HG02588 (cell line): ENCODE measurements at regions not wholly inside any gene's neighbourhood (a gene's known extent, or its start where the extent isn't known, plus 50 kb on each side); places are given as distances from the start of the nearest gene placed in this dataset.

Experiments
- ATAC-seq: cut with Tn5 transposase; IDR thresholded peaks from one replicate; pipeline ENCODE4 v1.9.1; 2021; ENCODE audit warnings: mild to moderate bottlenecking, moderate library complexity; ENCODE audit not compliant: unreplicated experiment

DNA sequence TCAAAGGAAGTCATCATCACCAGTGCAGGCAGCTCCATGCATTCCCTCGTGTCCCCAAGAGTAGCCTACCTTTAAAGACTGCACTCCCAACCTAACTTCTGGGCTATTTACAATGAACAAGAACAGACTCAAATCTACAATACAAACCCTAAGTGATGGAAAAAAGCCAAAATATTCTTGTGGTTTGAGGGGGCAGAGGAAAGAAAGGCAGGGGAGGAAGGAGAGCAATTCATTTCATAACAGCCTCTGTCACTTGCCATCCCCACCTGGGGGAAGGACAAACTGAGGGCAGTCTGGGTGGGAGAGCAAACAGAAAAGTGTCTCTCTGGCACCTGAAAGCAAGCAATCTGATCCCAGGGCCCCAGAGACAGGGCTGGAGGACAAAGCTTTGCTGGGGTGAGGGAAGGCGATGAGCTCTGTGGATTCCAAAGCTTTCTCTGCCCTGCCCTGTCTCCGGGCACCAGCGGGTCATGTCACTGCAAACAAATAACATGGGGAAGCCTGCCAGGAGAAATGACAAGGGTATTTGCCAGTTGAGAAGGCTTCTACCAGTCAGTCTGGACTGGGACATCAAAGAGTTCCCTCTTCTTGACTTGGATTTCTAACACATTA lies 528.0 kb upstream of the TNP1 start:
- ATAC-seq, result no peak

DNA sequence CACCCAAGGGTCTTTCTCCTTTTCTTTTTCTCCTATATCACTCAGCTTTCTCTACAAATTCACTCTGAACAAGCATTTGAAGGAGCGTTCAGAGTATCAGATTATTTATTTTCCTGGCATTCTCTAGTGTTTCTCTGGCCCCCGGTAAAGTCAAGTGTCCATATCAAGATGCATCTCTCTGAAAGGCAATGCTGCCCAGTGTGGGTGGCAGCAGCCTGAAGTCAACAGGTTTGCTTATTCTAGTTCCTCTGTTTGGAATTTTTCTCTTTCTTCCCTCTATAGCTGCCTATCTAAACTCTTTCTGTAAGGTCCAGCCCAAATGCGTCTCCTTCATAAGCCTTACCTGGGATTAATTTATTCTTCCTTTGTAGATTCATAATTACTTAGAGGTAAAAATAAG lies 526.2 kb upstream of the TNP1 start:
- ATAC-seq, result no peak

DNA sequence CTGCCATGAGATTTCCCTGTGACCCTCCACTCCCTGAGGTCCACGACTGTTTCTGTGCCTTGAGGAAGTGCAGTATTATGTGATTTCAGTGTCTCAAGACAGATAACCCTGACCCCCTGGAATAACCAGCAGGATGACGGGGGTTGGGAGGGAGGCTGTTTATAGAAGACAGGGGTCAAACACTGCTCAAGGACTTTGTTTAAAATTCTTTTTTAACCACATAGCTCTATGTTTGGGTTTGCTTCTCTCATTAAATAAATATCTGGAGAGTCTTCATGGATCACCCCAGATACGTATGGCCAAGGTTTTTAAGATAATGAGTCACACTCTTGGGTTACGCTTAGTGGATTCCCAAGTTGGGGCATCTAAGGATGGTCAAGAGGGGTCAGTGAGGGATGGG lies 523.8 kb upstream of the TNP1 start:
- no peak for ATAC-seq

DNA sequence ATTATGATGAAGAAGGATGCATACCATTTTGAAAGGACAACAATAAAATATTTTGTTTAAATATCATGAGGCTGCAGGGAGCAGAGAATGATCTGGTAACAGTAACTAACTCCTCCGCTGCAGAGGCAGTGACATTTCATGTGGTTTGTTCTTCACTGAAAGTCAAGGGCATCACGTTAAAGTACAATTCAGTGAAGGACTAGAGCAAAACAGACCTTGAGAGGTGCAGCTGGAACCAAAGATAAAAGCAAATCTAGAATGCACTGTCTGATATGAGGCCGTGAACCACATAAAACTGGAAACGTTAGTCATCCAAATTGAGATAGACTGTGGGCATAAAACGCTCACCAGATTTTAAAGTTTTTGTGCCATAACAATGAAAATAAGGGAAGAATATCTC lies 522.9 kb upstream of the TNP1 start:
- ATAC-seq, result no peak

DNA sequence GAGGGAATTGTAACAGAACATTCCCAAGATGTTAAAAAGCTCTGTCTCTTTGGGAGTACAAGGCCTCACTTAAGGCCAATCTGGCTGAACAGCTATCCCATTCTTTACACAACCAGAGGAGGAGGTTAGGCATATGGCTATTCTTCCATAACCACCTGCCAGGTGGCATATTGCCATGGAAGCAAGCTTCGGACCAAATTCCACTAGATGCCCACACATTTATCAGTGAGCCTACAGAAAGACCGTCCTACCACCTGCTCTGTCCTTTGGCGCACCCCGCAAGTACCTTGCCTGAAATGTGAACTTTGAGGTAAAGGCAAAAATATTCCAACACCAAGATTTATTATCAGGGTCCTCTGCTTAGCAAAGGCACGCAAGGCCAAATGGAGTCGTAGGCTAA lies 519.9 kb upstream of the TNP1 start:
- no peak for ATAC-seq

DNA sequence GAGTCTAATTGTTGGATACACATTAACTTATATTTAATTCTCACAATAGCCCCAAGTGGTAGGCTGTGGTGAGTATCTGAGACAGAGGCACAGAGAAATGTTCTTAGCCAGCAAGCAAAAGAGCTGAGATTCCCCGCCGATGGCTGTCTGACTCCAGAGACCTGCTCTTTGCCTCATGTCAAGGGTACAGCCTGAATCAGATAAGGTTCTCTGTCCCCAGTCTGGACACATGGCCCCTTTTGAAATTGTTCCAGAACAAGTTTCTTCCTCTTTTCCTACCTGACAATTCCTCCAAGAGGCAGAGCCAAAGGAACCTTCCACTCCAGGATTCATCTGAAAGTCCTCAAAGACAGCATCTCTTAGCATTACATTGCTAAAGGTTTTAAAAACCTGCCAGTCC lies 512.9 kb upstream of the TNP1 start:
- ATAC-seq, result no peak

DNA sequence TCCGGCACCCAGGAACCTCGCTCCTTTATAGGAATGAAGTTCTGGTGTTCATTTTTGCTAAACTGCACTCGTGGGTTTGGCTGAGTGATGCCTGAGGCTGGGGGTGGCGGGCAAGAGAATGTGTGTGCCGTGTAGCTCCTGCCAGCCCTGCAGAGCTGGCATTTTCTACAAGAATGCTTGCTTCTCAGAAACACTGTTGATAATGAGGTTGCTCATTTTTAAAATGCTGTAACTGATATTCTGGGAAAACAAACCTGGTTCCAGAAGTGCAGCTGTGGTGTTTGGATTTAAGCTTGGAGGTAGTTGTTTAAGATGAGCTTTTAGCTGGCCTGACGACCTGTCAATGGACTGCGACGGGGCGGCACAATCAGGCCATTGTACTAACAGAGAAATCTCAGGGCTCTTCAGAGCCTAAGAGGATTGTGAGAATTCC lies 511.9 kb upstream of the TNP1 start:
- ATAC-seq, result no peak

DNA sequence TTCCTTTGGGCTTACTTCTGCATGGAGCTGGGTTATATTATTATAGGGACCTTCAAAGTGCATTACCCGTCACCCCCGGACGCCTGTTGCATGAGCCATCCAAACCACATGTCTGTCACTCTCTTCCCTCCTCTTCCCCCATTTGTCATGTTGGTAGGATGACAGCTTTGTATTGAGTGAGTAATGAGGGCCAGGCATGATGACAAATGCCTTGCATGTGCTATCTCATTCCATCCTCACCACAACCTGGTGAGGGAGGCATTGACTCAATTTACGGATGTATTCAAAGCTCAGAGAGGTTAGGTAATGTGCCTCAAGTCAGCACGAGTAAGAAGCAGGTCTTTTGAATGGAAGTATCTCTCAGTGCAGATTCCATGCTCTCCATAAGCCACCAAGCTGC lies 510.5 kb upstream of the TNP1 start:
- no peak for ATAC-seq

DNA sequence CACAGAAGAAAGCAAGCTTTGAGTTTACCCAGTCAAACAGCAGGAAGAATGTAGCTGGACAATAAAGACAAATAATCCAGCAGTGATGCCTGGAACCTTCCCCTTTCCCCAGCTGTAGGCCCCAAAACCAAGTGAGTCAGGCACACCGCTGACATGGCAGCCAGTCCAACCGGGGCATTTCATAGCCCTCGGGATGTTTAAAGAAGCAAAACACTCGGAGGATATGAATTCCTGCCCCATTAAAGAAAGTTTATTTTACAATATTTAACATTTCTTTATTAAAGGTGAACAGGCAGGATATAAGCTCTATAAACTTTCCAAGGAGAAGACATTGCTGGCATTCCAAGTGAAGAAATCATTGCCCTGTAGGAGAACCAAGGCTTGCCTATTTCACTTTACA lies 507.6 kb upstream of the TNP1 start:
- ATAC-seq, result no peak

DNA sequence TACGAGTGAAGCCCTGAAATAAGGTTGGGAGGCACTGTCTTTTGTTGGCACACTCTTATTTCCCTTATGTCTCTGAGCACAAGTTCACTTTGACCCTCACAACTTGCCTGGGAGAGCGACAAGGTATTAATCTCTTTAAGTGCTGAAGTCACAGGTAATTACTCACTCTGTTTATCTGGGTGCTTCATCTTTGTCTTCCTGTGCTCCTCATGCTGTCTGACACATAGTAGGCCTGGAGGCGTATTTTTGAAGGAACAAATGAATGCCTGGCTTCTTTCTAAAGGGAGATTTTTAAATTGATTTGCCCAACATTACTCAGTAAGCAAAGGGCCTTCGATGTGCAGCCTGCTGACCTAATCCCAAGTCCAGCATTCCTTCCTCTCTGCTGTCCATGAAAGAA lies 507.1 kb upstream of the TNP1 start:
- no peak for ATAC-seq

DNA sequence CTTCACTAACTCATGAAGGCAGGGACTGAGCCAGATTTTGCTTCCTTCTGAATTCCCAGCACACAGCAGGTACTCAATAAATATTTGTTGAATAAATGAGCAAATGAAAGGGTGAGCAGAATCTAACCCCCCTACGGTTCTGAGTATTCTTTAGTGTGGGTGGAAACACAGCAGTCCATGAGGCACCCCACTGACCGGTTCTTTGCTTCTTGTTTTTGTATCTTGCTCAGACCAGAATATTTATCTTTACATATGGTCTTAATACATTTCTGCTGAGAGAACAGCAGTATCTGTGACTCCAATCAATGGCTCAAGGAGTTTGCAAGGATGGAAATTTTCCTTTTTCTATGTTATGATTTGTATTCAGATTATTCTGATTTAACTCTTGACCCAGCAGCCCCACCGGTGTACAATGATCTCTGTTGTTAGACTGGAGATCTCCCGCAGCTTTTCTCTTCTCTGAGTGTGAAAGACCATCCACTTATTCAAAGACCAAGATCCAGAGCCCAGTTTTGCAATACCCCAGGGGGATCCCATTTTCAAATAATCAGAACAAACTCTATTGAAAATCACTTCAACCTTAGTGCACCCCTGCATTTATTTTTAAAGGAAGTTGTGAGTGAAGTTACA lies 506.5 kb upstream of the TNP1 start:
- no peak for ATAC-seq

DNA sequence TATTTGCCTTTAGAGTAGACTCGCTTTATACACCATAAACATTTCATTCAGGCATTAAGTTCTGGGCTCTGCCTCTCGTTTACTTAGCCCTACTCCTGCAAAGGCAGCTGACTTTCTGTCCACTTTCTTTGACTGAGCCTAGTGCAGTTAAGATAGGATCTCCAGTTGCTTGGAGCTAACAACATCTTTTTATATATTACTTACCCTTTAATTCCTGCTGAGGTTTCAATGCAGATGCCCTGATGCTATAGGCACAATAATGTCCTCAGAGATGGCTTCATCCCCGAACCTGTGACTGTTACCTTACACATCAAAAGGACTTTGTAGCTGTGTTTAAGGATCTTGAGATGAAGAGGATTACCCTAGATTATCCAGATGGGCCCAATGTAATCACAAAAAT lies 505.8 kb upstream of the TNP1 start:
- ATAC-seq, result no peak

DNA sequence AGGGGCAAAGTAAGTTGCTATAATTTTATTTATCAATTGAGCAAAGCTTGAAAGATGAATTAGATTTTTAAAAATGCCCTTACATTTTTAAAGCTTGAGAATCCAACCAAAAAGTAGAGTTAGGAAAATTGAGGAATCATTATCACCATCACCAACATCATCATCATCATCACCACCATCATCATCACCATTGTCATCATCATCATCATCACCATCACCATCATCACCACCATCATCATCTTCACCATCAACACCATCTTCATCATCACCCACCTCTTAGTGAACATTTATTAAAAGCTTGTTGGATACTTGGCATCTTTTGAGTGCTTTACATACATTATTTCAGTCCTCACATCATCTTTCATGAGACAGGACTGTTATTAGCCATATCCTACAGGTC lies 504.4 kb upstream of the TNP1 start:
- ATAC-seq, result no peak

DNA sequence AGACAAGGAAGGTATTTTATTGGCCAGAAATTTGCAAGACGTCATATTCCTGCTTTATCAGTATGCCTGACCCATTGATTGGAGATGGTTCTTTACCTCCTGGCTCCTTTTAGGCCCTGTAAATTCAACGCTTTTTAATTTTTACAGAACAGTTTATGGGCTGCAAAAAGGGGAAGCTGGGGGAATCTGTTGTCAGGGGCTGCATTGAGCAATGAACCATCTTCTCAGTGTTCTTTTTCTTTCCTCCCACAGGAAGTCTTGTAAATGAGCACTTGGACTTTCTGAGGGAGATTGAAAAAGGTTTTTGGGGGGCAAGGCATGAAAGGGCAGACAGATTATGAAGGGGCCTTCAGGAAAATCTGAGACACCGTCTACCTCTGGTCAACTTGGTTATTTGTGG lies 503.6 kb upstream of the TNP1 start:
- ATAC-seq, result no peak

DNA sequence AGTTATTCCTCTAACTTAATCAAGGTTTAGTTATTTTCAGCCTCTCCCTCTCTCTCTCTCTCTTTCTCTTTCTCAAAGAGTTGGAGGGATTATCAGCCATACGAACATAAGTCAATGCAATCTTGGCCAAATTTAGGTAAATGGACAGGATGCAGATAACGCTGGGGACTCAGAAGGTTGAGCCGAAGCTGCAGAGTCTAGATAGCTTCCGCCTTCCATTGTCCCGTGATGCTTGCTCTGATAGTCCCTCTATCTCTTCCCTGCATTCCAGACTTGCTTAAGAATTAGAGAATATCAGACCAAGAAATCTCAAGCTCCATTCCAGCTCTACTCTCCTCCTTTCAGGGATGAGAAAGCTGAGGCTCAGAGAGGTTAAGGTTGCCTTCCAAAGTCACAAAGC lies 502.8 kb upstream of the TNP1 start:
- ATAC-seq, result no peak

DNA sequence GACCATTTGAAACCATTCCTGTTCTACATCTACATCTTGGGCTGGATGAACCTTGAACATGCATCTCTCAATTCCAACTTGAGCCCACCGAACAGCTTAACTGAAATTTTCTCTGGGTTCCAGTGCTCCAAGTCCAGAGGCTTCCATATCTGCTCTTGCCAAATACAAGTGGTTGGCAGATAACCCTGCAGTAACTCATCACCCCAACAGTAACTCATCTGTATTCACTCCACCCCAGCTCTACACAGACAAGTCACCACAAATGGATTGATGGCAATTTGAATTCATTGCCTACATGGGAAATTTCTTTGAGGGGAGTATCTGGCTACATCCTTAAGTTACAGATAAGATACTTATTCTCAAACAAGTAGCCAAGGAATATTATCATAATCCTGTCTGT lies 502.4 kb upstream of the TNP1 start:
- no peak for ATAC-seq

DNA sequence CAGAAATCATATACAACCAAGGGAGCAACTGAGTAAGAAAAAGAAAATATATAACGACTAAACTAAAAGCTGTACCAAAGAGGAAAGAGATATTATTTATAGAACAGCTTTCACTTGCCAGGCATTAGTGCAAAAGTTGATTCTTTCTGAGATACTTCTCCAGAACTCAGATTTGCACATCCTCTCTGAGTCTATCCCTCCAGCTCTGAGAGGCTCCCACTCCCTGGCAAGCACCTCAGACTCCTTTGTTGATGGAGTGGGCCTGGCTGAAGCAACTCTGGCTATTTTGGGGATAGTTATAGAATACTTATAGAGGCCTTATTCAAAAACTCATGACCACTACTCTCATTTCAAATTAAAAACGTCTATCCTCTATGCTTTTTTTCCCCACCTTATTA lies 501.6 kb upstream of the TNP1 start:
- ATAC-seq, result no peak

DNA sequence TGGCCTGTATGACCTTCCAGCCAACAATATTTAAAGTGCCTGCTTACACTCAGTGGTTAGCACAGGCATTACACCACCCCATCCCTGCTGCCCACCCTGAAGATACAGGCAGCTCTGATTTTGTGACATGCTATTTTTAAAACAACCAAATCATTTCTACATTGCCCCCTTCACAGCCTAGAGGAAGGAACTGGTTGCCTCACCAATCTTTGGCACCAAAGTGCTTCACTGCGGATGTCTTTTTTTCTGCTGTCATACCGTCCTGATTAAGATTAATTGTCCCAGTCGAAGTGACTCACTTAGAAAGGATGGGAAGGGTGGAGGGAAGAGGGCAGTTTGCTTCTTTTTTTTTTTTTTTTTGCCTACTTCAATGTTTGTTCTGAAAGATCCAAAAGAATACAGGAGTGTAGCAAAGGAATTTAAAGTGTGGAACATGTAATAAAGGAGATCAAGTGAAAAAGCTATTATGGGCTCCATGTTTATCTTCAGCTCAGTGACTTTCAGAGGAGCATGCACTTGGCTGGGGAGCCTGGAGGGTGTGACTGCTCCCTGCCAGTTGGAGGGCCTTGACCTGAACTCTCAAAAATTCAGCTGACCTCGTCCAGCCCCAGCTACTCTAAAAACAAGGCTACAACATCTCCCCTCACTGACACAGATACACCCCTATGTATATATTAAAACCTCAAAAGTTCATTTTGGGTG lies 501.1 kb upstream of the TNP1 start:
- ATAC-seq, result no peak

DNA sequence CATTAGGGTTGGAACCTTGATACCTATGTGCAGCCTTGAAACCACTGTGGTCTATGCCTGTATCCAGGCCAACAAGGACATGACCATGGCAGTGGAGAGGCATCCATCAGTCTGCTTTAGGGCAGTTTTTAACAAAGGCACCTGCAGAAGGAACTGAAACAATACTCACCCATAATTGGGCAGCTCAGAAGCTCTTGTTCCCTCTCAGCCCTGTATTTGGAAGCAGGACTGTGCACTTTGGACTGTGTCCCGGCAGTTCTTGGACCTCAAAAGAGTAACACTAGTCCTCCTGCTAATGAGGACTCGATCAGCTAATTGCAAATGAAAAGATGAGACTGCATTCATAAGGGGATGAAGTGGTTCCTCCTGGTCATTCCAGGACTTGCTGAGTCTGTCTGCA lies 500.2 kb upstream of the TNP1 start:
- ATAC-seq, result no peak

DNA sequence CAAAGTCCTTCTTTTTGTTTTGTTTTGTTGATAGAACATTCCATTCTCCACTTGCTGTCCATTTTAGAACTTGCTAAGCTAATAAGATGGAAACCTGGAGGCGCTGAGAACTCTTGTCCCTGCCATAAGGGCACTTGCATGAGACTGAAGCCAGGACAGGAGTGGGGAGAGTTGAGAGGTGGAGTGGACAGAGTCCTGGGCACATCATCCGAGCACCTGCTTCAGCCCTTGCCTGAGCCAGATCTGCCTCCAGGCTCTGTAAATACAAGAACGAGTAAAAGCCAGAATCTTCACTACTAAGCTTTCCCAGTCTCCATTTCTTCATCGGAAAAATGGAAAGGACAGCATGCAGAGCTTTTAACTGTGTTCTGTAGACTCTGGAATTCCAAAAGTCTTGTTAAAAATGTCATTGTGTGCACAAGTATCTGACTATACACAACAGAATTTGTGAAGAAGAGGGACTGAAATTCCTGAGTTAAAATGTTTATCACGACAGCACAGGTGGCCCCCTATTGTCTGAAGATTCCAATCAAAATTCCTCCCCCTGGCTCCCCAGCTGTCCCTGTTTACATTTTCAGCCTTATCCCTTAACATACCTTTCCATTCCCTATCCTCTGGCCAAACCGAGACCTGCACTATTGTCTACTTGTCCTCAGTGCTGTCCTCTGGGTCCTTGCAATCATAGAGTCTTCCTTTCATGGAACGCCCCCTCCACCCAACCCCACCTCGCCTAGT lies 498.2 kb upstream of the TNP1 start:
- no peak for ATAC-seq

DNA sequence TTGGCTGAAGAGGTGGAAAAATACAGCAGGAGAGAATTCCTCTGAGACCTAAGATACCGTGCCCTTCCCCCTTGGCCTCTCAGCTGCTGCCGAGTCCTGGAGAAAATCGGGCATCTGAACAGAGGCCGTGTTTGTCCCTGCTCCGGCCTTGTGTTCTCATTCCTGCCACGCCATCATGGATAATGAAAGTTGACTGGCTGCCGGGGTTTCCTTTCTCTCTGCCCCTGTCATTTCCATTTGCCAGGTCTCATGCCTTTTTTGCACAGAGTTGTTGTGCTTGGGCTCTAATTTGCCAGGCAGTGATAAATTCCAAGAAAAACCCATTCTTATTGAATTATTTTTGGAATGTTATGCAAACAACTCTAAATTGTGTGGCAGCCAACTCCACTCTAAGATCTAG lies 496.9 kb upstream of the TNP1 start:
- no peak for ATAC-seq

DNA sequence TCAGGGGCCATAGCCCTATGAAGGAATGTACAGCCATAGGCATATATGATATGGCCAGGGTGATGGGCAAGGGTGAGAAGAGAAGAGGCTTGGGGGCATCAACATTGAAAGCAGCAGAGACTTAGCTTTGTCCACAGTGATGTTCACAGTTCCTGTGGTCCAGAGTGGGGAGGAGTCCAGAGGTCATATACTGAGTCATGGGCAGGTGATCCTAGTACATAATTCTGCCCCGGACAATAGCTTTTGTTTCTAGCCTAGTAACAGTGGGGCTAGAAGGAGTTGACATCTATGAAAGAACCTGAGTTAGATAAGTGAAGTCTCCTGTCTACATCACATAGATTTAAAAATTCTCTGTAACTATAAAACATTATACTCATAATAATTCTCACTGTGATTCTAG lies 496.3 kb upstream of the TNP1 start:
- no peak for ATAC-seq
